ENCODE measurements at regions not wholly inside any gene's neighbourhood (a gene's known extent, or its start where the extent isn't known, plus 50 kb on each side); places are given as distances from the start of the nearest gene placed in this dataset.
A peak's percentile ranks its signal among the peaks of the same experiment; 100 is the strongest.
"Not testable (repeated sequence)": the region's sequence is repeated elsewhere in the genome, so short reads cannot be mapped to it uniquely, and the experiment has no call there.

DNA sequence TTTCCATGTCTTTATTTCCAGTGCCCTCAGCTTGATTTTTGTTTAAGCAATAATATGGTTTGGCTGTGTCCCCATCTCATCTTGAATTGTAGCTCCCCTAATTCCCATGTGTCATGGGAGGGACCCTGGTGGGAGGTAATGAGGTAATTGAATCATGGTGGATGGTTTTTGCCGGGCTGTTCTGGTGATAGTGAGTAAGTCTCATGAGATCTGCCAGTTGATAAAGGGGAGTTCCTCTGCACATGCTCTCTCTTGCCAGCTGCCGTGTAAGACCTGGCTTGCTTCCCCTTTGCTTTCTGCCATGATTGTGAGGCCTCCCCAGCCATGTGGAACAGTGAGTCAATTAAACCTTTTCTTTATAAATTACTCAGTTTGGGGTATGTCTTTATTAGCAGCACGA, 559.6 kb upstream of the ADAMTS5 start:
- no peaks in the 10 kb centered on the region for H3K36me3 ChIP-seq (ENCODE audit: insufficient read depth, low read length, poor library complexity, severe bottlenecking)
- no peaks in the 10 kb centered on the region for H3K9me3 ChIP-seq (ENCODE audit: low read depth, low read length, poor library complexity, severe bottlenecking)
- CTCF ChIA-PET = no interaction called here
- DNase-seq (ENCODE audit: low spot score) = peak; percentile 0
- intact Hi-C loops (cut with micrococcal nuclease; ENCODE audit: unreplicated experiment) = no loop called here
- POLR2A ChIA-PET (ENCODE audit: low non-redundant PET) = no interaction called here
- no TSS peak for BruUV-seq (replicated peaks)
- H3K4me3 ChIP-seq (ENCODE audit: low read depth, low read length, poor library complexity, severe bottlenecking) = no peak overlapping the region
- H3K27ac ChIP-seq (ENCODE audit: low read depth, low read length, poor library complexity, severe bottlenecking) = no peak overlapping the region
- H3K27me3 ChIP-seq (replicated peaks; ENCODE audit: insufficient read depth, low read depth, low read length, poor library complexity) = no peaks in the 10 kb centered on the region
- H3K4me1 ChIP-seq (ENCODE audit: insufficient read depth, low read length, poor library complexity, severe bottlenecking) = no peaks in the 10 kb centered on the region
- TF ChIP-seq EZH2 (IDR thresholded peaks at IDR 0.05; ENCODE audit: borderline replicate concordance, low read depth, low read length, poor library complexity, severe bottlenecking) = no peak
- no peak for TF ChIP-seq CTCF (conservative IDR thresholded peaks at IDR 0.05; ENCODE audit: low read depth, low read length)

DNA sequence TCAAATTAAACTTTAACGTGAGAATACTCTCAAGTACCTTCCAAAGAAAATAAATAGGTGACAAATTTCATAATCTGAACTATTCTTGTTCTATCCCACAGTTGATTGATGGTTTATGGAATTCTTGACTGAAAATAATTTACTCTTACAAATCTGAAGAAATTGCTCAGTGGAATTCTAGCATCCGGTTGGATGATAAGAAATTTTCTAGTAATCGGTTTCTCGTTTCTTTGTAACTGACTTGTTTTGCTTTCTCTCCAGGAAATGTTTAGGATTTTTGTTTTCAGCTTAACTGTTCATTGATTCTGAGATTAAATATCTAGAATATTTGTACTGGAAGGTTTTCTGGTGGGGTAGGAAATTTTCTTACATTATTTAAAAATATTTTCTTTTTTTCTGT, 558.9 kb upstream of the ADAMTS5 start:
- Histone ChIP-seq H3K36me3 (ENCODE audit: insufficient read depth, low read length, poor library complexity, severe bottlenecking) (no peaks in the 10 kb centered on the region), H3K27ac (ENCODE audit: low read depth, low read length, poor library complexity, severe bottlenecking) (no peak overlapping the region), H3K27me3 (replicated peaks; ENCODE audit: insufficient read depth, low read depth, low read length, poor library complexity) (no peaks in the 10 kb centered on the region), H3K4me3 (ENCODE audit: low read depth, low read length, poor library complexity, severe bottlenecking) (no peak overlapping the region), H3K9me3 (ENCODE audit: low read depth, low read length, poor library complexity, severe bottlenecking) (no peaks in the 10 kb centered on the region), H3K4me1 (ENCODE audit: insufficient read depth, low read length, poor library complexity, severe bottlenecking) (no peaks in the 10 kb centered on the region)
- TF ChIP-seq CTCF (conservative IDR thresholded peaks at IDR 0.05; ENCODE audit: low read depth, low read length) (no peak), EZH2 (IDR thresholded peaks at IDR 0.05; ENCODE audit: borderline replicate concordance, low read depth, low read length, poor library complexity, severe bottlenecking) (no peak)
- ChIA-PET CTCF (no interaction called here), POLR2A (ENCODE audit: low non-redundant PET) (no interaction called here)
- DNase-seq (ENCODE audit: low spot score) = no peak
- intact Hi-C loops (cut with micrococcal nuclease; ENCODE audit: unreplicated experiment) = no loop called here
- no TSS peak for BruUV-seq (replicated peaks)

DNA sequence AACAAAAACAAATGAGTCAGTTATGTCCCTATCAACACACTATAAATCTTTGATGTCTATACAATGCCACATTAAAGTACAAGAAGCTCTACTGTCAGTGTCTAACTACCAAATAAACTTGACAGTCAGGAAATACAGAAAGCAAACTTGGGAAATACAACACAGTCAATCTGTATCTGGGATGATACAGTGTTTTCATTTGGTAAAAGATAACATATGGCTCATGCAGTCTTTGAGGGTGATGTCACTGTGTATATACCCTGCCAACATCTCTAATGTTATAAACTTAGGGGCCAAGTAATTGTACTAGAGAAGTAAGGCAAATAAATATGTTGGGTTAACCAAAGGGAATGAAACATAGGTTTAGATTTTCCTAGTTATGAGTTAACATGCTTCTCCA, 552.5 kb upstream of the ADAMTS5 start:
- DNase-seq (ENCODE audit: low spot score) = no peak
- CTCF ChIA-PET = no interaction called here
- H3K36me3 ChIP-seq (ENCODE audit: insufficient read depth, low read length, poor library complexity, severe bottlenecking) = no peaks in the 10 kb centered on the region
- H3K4me1 ChIP-seq (ENCODE audit: insufficient read depth, low read length, poor library complexity, severe bottlenecking) = no peaks in the 10 kb centered on the region
- H3K4me3 ChIP-seq (ENCODE audit: low read depth, low read length, poor library complexity, severe bottlenecking) = no peak overlapping the region
- POLR2A ChIA-PET (ENCODE audit: low non-redundant PET) = no interaction called here
- no TSS peak for BruUV-seq (replicated peaks)
- H3K27me3 ChIP-seq (replicated peaks; ENCODE audit: insufficient read depth, low read depth, low read length, poor library complexity) = no peaks in the 10 kb centered on the region
- intact Hi-C loops (cut with micrococcal nuclease; ENCODE audit: unreplicated experiment) = no loop called here
- no peak overlapping the region for H3K27ac ChIP-seq (ENCODE audit: low read depth, low read length, poor library complexity, severe bottlenecking)
- peaks cover 16% of the 10 kb centered on the region for H3K9me3 ChIP-seq (ENCODE audit: low read depth, low read length, poor library complexity, severe bottlenecking)
- TF ChIP-seq CTCF (conservative IDR thresholded peaks at IDR 0.05; ENCODE audit: low read depth, low read length) (no peak), EZH2 (IDR thresholded peaks at IDR 0.05; ENCODE audit: borderline replicate concordance, low read depth, low read length, poor library complexity, severe bottlenecking) (no peak)

- DNase-seq (ENCODE audit: low spot score); H3K4me3 ChIP-seq (ENCODE audit: low read depth, low read length, poor library complexity, severe bottlenecking); H3K27me3 ChIP-seq (replicated peaks; ENCODE audit: insufficient read depth, low read depth, low read length, poor library complexity); H3K36me3 ChIP-seq (ENCODE audit: insufficient read depth, low read length, poor library complexity, severe bottlenecking); intact Hi-C loops (cut with micrococcal nuclease; ENCODE audit: unreplicated experiment); CTCF ChIA-PET; H3K4me1 ChIP-seq (ENCODE audit: insufficient read depth, low read length, poor library complexity, severe bottlenecking); POLR2A ChIA-PET (ENCODE audit: low non-redundant PET); BruUV-seq (replicated peaks); H3K27ac ChIP-seq (ENCODE audit: low read depth, low read length, poor library complexity, severe bottlenecking): not testable (repeated sequence)
- H3K9me3 ChIP-seq (ENCODE audit: low read depth, low read length, poor library complexity, severe bottlenecking) = peaks cover 16% of the 10 kb centered on the region
Observed at GRCh38 chr21:27517177-27517576, 550.3 kb upstream of the ADAMTS5 start.

Measured in A673 (cell line).